GM12878 (cell line): ENCODE measurements at regions not wholly inside any gene's neighbourhood (a gene's known extent, or its start where the extent isn't known, plus 50 kb on each side); places are given as distances from the start of the nearest gene placed in this dataset.

Experiments used
- ATAC-seq: fragments of 200-7000 bp; cut with Tn5 transposase; 3 replicates; pipeline ENCODE4 v1.9.1; 2020; ENCODE audit warnings: mild to moderate bottlenecking, moderate library complexity
- BruUV-seq: library from RNA; stranded (reverse); fragments of 400-500 nt; replicated peaks from 2 replicates; lab custom pipeline; 2021; lab: Mats Ljungman, UMichigan
- CTCF ChIA-PET: fragments of 300-600 bp; sonication (Branson Sonifier 250); formaldehyde crosslinking; extraction: SDS; loops from one replicate; lab custom pipeline; 2021; ENCODE audit warnings: inconsistent platforms; lab: Yijun Ruan, JAX
- POLR2A ChIA-PET: fragments of 350-600 bp; formaldehyde crosslinking; extraction: SDS; loops from one replicate; lab custom pipeline; 2021; ENCODE audit warnings: inconsistent platforms; lab: Charles Lee
- RAD21 ChIA-PET: fragments of 300-600 bp; sonication (Branson Sonifier 250); formaldehyde crosslinking; loops from one replicate; lab custom pipeline; 2023; ENCODE audit warnings: antibody characterized with exemption; ENCODE audit not compliant: unreplicated experiment; lab: Charles Lee
- SMC1A ChIA-PET: fragments of 300-600 bp; sonication (Branson Sonifier 250); formaldehyde crosslinking; loops from one replicate; lab custom pipeline; 2023; ENCODE audit not compliant: unreplicated experiment, uncharacterized antibody; lab: Charles Lee
- DNase-seq: peaks from one replicate; pipeline ENCODE4 v3.0.0-alpha.2; 2011; ENCODE audit warnings: low read depth, low spot score
- FAIRE-seq: peaks from 3 replicates; lab custom pipeline; 2011; peaks lifted over from hg19 to GRCh38; lab: Jason Lieb, UNC
- H2AFZ ChIP-seq: 2 replicates; pipeline ENCODE4 v1.6.0; 2011; ENCODE audit warnings: low read depth, low read length, control low read depth; ENCODE audit not compliant: control insufficient read depth
- H3K27ac ChIP-seq: 2 replicates; pipeline ENCODE4 v1.5.1; 2011; ENCODE audit warnings: control low read depth; ENCODE audit not compliant: control insufficient read depth, insufficient read depth
- H3K27me3 ChIP-seq, 2 experiments: replicated peaks in 1 of 2; 2 replicates each; pipeline versions ENCODE4 v1.6.0 to v1.6.1; 2011; ENCODE audit warnings: low read length in 1 of 2; ENCODE audit not compliant: control insufficient read depth in 2 of 2, insufficient read depth in 2 of 2
- H3K36me3 ChIP-seq, 2 experiments: 2 replicates each; pipeline ENCODE4 v1.5.1; 2011; ENCODE audit warnings: low read length in 1 of 2; ENCODE audit not compliant: control insufficient read depth in 2 of 2, insufficient read depth in 2 of 2
- H3K4me1 ChIP-seq: 2 replicates; pipeline ENCODE4 v1.6.1; 2011; ENCODE audit warnings: mild to moderate bottlenecking, low read length, moderate library complexity, mixed read lengths; ENCODE audit not compliant: control insufficient read depth, insufficient read depth
- H3K4me2 ChIP-seq: 2 replicates; pipeline ENCODE4 v1.6.0; 2011; ENCODE audit warnings: control low read depth; ENCODE audit not compliant: control insufficient read depth, insufficient read depth
- H3K4me3 ChIP-seq: fragments of 200-600 bp; sonication (generic); 2 replicates; pipeline ENCODE4 v1.5.1; 2016
- H3K79me2 ChIP-seq: 2 replicates; pipeline ENCODE4 v1.6.0; 2011; ENCODE audit warnings: low read length; ENCODE audit not compliant: control insufficient read depth, insufficient read depth
- H3K9ac ChIP-seq: 2 replicates; pipeline ENCODE4 v1.8.0; 2011; ENCODE audit warnings: low read length, control low read depth, mixed read lengths; ENCODE audit not compliant: control insufficient read depth, insufficient read depth
- H3K9me3 ChIP-seq: replicated peaks from 3 replicates; pipeline ENCODE4 v1.5.1; 2011; ENCODE audit warnings: mild to moderate bottlenecking, low read length; ENCODE audit not compliant: control insufficient read depth, insufficient read depth
- H4K20me1 ChIP-seq: 2 replicates; pipeline ENCODE4 v1.6.0; 2011; ENCODE audit not compliant: control insufficient read depth, insufficient read depth
- CBFB ChIP-seq: IDR thresholded peaks from 2 replicates; pipeline ENCODE4 v1.6.1; 2016; ENCODE audit warnings: antibody characterized with exemption, low read depth
- USF1 ChIP-seq: IDR thresholded peaks from 2 replicates; pipeline ENCODE4 v1.6.1; 2011; ENCODE audit warnings: borderline replicate concordance, low read depth, mild to moderate bottlenecking, moderate library complexity, mixed read lengths, low read length; ENCODE audit not compliant: insufficient read depth; ENCODE audit errors: extremely low read length
- USF2 ChIP-seq: IDR thresholded peaks from 2 replicates; pipeline ENCODE4 v1.6.1; 2011; ENCODE audit warnings: low read depth, low read length, improper control_type of control experiment, borderline replicate concordance
- WGBS: methylation state at CpG from one replicate; pipeline ENCODE4 v1.1.6; 2016; ENCODE audit warnings: low lambda C conversion rate; ENCODE audit not compliant: insufficient replicate concordance, insufficient coverage; ENCODE audit errors: missing lambda C conversion rate; 5-methylcytosine and 5-hydroxymethylcytosine counted together
- in situ Hi-C: fragments of 300-500 bp; cut with MboI; formaldehyde crosslinking; loops from 9 replicates; pipeline ENCODE4 v1.14.3; 2018; ENCODE audit warnings: mixed read lengths
- intact Hi-C: fragments of 100-400 bp; cut with micrococcal nuclease; formaldehyde crosslinking; loops from one replicate; pipeline ENCODE4 v1.14.2; 2022; ENCODE audit not compliant: unreplicated experiment
- TF ChIP-seq, protein P1 (sequence below): fragments of 450-650 bp; IDR thresholded peaks from 2 replicates; pipeline ENCODE4 v1.6.1; 2016; ENCODE audit warnings: mild to moderate bottlenecking
- TF ChIP-seq, protein P2 (sequence below): fragments of 450-650 bp; IDR thresholded peaks from 2 replicates; pipeline ENCODE4 v1.6.1; 2017; ENCODE audit warnings: antibody characterized with exemption, mild to moderate bottlenecking, moderate library complexity

- Histone ChIP-seq H3K27ac (no peak overlapping the region), H2AFZ (no peak overlapping the region), H3K9me3 (no peaks in the 10 kb centered on the region), H3K4me2 (no peak overlapping the region), H3K79me2 (no peaks in the 10 kb centered on the region), H4K20me1 (no peaks in the 10 kb centered on the region), H3K36me3 (no peaks in the 10 kb centered on the region), H3K4me3 (no peak overlapping the region), H3K4me1 (no peaks in the 10 kb centered on the region), H3K27me3 (no peaks in the 10 kb centered on the region), H3K9ac (no peak overlapping the region)
- BruUV-seq: no TSS peak
- no peak for DNase-seq
- intact Hi-C loops (no loop called here), in situ Hi-C loops (no loop called here)
- TF ChIP-seq, protein P1, sequence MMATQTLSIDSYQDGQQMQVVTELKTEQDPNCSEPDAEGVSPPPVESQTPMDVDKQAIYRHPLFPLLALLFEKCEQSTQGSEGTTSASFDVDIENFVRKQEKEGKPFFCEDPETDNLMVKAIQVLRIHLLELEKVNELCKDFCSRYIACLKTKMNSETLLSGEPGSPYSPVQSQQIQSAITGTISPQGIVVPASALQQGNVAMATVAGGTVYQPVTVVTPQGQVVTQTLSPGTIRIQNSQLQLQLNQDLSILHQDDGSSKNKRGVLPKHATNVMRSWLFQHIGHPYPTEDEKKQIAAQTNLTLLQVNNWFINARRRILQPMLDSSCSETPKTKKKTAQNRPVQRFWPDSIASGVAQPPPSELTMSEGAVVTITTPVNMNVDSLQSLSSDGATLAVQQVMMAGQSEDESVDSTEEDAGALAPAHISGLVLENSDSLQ: no peak
- TF ChIP-seq CBFB (no peak), USF1 (no peak), USF2 (no peak)
- TF ChIP-seq, protein P2, sequence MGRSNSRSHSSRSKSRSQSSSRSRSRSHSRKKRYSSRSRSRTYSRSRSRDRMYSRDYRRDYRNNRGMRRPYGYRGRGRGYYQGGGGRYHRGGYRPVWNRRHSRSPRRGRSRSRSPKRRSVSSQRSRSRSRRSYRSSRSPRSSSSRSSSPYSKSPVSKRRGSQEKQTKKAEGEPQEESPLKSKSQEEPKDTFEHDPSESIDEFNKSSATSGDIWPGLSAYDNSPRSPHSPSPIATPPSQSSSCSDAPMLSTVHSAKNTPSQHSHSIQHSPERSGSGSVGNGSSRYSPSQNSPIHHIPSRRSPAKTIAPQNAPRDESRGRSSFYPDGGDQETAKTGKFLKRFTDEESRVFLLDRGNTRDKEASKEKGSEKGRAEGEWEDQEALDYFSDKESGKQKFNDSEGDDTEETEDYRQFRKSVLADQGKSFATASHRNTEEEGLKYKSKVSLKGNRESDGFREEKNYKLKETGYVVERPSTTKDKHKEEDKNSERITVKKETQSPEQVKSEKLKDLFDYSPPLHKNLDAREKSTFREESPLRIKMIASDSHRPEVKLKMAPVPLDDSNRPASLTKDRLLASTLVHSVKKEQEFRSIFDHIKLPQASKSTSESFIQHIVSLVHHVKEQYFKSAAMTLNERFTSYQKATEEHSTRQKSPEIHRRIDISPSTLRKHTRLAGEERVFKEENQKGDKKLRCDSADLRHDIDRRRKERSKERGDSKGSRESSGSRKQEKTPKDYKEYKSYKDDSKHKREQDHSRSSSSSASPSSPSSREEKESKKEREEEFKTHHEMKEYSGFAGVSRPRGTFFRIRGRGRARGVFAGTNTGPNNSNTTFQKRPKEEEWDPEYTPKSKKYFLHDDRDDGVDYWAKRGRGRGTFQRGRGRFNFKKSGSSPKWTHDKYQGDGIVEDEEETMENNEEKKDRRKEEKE: no peak
- CTCF ChIA-PET: no interaction called here
- RAD21 ChIA-PET: no interaction called here
- no peak for ATAC-seq
- SMC1A ChIA-PET: no interaction called here
- WGBS: 8% methylated on average over 2 of the region's 2 CpGs
- POLR2A ChIA-PET: no interaction called here
- no peak for FAIRE-seq
Observed at GRCh38 chr14:85280074-85280473, 249.9 kb upstream of the FLRT2 start.
